ENCODE measurements at regions not wholly inside any gene's neighbourhood (a gene's known extent, or its start where the extent isn't known, plus 50 kb on each side); places are given as distances from the start of the nearest gene placed in this dataset.
A peak's percentile ranks its signal among the peaks of the same experiment; 100 is the strongest.

DNA sequence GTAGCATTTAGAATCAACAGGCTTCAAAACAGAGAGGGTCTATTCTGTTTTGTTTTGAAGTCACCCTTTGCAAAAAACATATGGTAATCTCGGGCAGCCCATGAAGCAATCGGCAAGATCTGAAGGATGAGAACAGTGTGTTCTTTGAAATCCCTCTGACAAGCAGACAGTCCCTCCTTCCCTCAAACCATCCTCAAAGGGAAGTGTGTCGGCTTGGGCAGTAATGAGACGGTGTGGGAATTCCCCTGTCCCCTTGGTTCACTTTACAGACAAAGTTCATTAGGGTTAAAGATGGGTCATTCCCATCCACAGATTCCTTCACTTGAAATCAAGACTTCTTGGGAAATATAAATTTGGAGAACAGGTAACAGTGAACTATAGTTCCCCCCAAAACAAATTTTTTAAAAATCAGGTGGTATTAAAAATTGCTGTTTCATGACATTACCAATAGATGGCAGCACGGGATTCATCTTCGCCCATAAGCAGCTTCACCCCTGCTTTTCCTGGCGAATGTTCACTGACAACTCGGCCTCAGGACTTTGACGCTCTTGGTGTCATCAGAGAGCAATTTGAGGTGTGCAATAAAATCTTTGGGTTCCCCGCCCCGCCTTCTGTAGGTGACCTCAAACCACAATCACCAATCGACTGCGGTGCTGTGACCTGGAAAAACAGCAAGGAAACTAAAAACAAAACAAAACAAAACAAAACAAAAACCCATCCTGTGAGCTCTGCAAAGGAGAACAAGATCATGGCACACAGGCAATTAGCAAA, 159.3 kb upstream of the TNFAIP3 start:
- TF ChIP-seq EZH2 (optimal IDR thresholded peaks at IDR 0.05; ENCODE audit: low read depth, low read length) = no peak
- TF ChIP-seq CTCF (IDR thresholded peaks at IDR 0.05; ENCODE audit: low read length) = peak; percentile 72
- peak overlapping the region; percentile 75 for H3K27ac ChIP-seq (ENCODE audit: low read length)
- H3F3A ChIP-seq (ENCODE audit: insufficient read depth, low read length) = peaks cover 18% of the 10 kb centered on the region
- H3K9me3 ChIP-seq (replicated peaks; ENCODE audit: insufficient read depth, low read length) = no peaks in the 10 kb centered on the region
- H3K36me3 ChIP-seq (replicated peaks; ENCODE audit: insufficient read depth, low read length) = no peaks in the 10 kb centered on the region
- peak overlapping the region; percentile 29 for H3K4me3 ChIP-seq (ENCODE audit: low read length)
- no peaks in the 10 kb centered on the region for H3K27me3 ChIP-seq (replicated peaks; ENCODE audit: insufficient read depth, low read length)
- peak; percentile 97 for DNase-seq
- H2AFZ ChIP-seq (ENCODE audit: low read length) = peak overlapping the region; percentile 34
- peak overlapping the region; percentile 40; the same call in 1 of the 2 replicates for H3K9ac ChIP-seq (ENCODE audit: low read length)
- peaks cover 56% of the 10 kb centered on the region for H3K4me1 ChIP-seq (ENCODE audit: low read length)
- H4K20me1 ChIP-seq (ENCODE audit: insufficient read depth, low read length) = no peaks in the 10 kb centered on the region
- H3K9me2 ChIP-seq (replicated peaks; ENCODE audit: insufficient read depth, low read length) = no peaks in the 10 kb centered on the region
- H3K4me2 ChIP-seq (ENCODE audit: low read depth, low read length) = peak overlapping the region; percentile 68
- H3K79me2 ChIP-seq (ENCODE audit: low read length) = peaks cover 8% of the 10 kb centered on the region

DNA sequence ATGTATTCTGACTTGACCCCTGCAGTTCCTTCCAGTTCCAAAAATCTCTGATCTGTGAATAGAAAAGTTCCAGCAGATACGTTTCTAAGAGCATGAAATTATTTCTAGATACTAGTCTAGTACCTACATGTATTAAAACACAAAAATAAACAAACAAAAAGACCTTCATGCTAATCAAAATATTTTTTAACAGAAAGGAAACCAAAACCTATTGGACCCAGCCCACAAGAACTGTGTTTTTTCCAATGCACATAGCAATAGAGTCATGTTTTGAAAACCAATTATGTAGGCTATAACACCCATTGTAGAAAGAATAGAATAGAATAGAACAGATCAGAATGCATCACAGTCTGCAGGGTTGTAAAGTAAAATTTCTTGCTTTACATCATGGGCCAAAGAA, 158.6 kb upstream of the TNFAIP3 start:
- H2AFZ ChIP-seq (ENCODE audit: low read length) = peak overlapping the region; percentile 34
- H3K9ac ChIP-seq (ENCODE audit: low read length) = peak overlapping the region; percentile 40; the same call in 1 of the 2 replicates
- H3K27ac ChIP-seq (ENCODE audit: low read length) = peak overlapping the region; percentile 75

DNA sequence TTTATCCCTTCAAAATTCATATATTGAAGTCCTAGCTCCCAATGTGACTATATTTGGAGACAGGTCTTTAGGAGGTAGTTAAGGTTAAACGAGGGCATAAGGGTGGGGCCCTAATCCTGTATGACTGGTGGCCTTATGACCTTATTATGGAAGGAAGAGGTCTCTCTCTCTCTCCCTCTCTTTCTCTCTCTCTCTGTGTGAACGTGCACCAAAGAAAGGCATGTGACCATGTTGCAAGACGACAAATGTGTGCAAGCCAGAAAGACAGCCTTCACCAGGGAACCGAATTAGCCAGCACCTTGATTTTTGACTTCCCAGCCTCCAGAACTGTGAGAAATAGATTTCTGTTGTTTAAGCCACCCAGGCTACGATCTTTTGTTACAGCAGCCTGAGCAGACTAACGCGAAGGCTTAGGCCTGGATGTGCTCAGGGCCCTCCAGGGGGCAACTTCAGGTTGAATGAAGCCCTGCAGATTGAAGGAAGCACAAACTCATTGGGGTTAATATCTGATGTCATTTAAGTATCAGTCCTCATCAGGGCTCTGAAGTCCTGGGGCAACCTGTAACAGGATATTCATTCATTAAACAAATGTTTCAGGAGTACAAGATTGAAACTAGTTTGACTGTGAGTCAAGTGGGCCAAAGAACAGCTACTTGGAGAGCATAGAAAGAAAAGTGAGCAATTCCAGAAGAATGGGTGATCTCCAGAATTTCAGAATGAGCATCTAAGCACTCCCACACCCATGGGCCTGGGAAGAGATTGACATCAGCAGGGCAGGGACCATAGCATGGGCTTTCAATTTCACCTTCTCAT, 157.4 kb upstream of the TNFAIP3 start:
- H3K4me2 ChIP-seq (ENCODE audit: low read depth, low read length) = no peak overlapping the region
- H3K4me3 ChIP-seq (ENCODE audit: low read length) = no peak overlapping the region
- DNase-seq = no peak
- H3K9me3 ChIP-seq (replicated peaks; ENCODE audit: insufficient read depth, low read length) = no peaks in the 10 kb centered on the region
- no peak for TF ChIP-seq EZH2phosphoT487 (IDR thresholded peaks at IDR 0.05; ENCODE audit: low read length)
- TF ChIP-seq EZH2 (optimal IDR thresholded peaks at IDR 0.05; ENCODE audit: low read depth, low read length) = no peak
- TF ChIP-seq CTCF (IDR thresholded peaks at IDR 0.05; ENCODE audit: low read length) = no peak
- H3K9ac ChIP-seq (ENCODE audit: low read length) = no peak overlapping the region
- no peak overlapping the region for H2AFZ ChIP-seq (ENCODE audit: low read length)
- H4K20me1 ChIP-seq (ENCODE audit: insufficient read depth, low read length) = no peaks in the 10 kb centered on the region
- peaks cover 8% of the 10 kb centered on the region for H3K79me2 ChIP-seq (ENCODE audit: low read length)
- H3K9me2 ChIP-seq (replicated peaks; ENCODE audit: insufficient read depth, low read length) = no peaks in the 10 kb centered on the region
- no peaks in the 10 kb centered on the region for H3K36me3 ChIP-seq (replicated peaks; ENCODE audit: insufficient read depth, low read length)
- H3K27me3 ChIP-seq (replicated peaks; ENCODE audit: insufficient read depth, low read length) = no peaks in the 10 kb centered on the region
- peaks cover 18% of the 10 kb centered on the region for H3F3A ChIP-seq (ENCODE audit: insufficient read depth, low read length)
- peaks cover 54% of the 10 kb centered on the region for H3K4me1 ChIP-seq (ENCODE audit: low read length)
- H3K27ac ChIP-seq (ENCODE audit: low read length) = no peak overlapping the region

More for the DNA sequence above, 158.6 kb upstream of the TNFAIP3 start:
- H3K4me1 ChIP-seq (ENCODE audit: low read length) = peaks cover 56% of the 10 kb centered on the region
- no peaks in the 10 kb centered on the region for H3K36me3 ChIP-seq (replicated peaks; ENCODE audit: insufficient read depth, low read length)
- peak overlapping the region; percentile 68 for H3K4me2 ChIP-seq (ENCODE audit: low read depth, low read length)
- TF ChIP-seq EZH2phosphoT487 (IDR thresholded peaks at IDR 0.05; ENCODE audit: low read length) (no peak), CTCF (IDR thresholded peaks at IDR 0.05; ENCODE audit: low read length) (no peak), EZH2 (optimal IDR thresholded peaks at IDR 0.05; ENCODE audit: low read depth, low read length) (no peak)
- H4K20me1 ChIP-seq (ENCODE audit: insufficient read depth, low read length) = no peaks in the 10 kb centered on the region
- H3K27me3 ChIP-seq (replicated peaks; ENCODE audit: insufficient read depth, low read length) = no peaks in the 10 kb centered on the region
- H3K79me2 ChIP-seq (ENCODE audit: low read length) = peaks cover 8% of the 10 kb centered on the region
- H3F3A ChIP-seq (ENCODE audit: insufficient read depth, low read length) = peaks cover 18% of the 10 kb centered on the region
- no peak for DNase-seq
- H3K9me3 ChIP-seq (replicated peaks; ENCODE audit: insufficient read depth, low read length) = no peaks in the 10 kb centered on the region
- no peaks in the 10 kb centered on the region for H3K9me2 ChIP-seq (replicated peaks; ENCODE audit: insufficient read depth, low read length)
- H3K4me3 ChIP-seq (ENCODE audit: low read length) = peak overlapping the region; percentile 25
